H1 (cell line): ENCODE measurements at regions not wholly inside any gene's neighbourhood (a gene's known extent, or its start where the extent isn't known, plus 50 kb on each side); places are given as distances from the start of the nearest gene placed in this dataset.

Experiments
- CTCF ChIA-PET: fragments of 300-600 bp; sonication (Branson Sonifier 250); formaldehyde crosslinking; loops from one replicate; lab custom pipeline; 2021; ENCODE audit not compliant: partially characterized antibody; lab: Charles Lee
- POLR2A ChIA-PET: fragments of 300-600 bp; sonication (Branson Sonifier 250); formaldehyde crosslinking; loops from one replicate; lab custom pipeline; 2021; ENCODE audit warnings: inconsistent platforms; ENCODE audit not compliant: partially characterized antibody; lab: Charles Lee
- DNase-seq, 2 experiments: peaks; one replicate each; pipeline versions ENCODE4 v3.0.0 to v3.0.0-alpha.2; 2010 to 2022; ENCODE audit warnings: low spot score in 2 of 2, low read depth in 1 of 2, mixed read lengths in 1 of 2
- FAIRE-seq: peaks from 2 replicates; lab custom pipeline; 2011; peaks lifted over from hg19 to GRCh38; lab: Jason Lieb, UNC
- H2AFZ ChIP-seq: 2 replicates; pipeline ENCODE4 v1.8.1; 2012; ENCODE audit warnings: low read length, inconsistent platforms
- H2AK5ac ChIP-seq: 2 replicates; pipeline ENCODE4 v1.6.1; 2013; ENCODE audit warnings: low read depth, low read length
- H2BK120ac ChIP-seq: replicated peaks from 2 replicates; pipeline ENCODE3; 2013; ENCODE audit warnings: low read depth, low read length, inconsistent platforms
- H2BK12ac ChIP-seq: 2 replicates; pipeline ENCODE4 v1.6.1; 2013; ENCODE audit warnings: low read depth, low read length
- H2BK15ac ChIP-seq: 2 replicates; pipeline ENCODE4 v1.6.1; 2013; ENCODE audit warnings: low read length
- H2BK20ac ChIP-seq: 2 replicates; pipeline ENCODE4 v1.6.1; 2013; ENCODE audit warnings: low read length
- H2BK5ac ChIP-seq: 2 replicates; pipeline ENCODE4 v1.6.1; 2013; ENCODE audit warnings: low read depth, low read length
- H3K14ac ChIP-seq: 2 replicates; pipeline ENCODE4 v1.6.1; 2013; ENCODE audit warnings: inconsistent platforms; ENCODE audit not compliant: insufficient read length
- H3K18ac ChIP-seq: 2 replicates; pipeline ENCODE4 v1.6.1; 2013; ENCODE audit warnings: low read length; ENCODE audit errors: extremely low read depth
- H3K23ac ChIP-seq: 2 replicates; pipeline ENCODE4 v1.6.1; 2013; ENCODE audit warnings: inconsistent platforms; ENCODE audit not compliant: insufficient read length
- H3K23me2 ChIP-seq: 2 replicates; pipeline ENCODE4 v1.6.1; 2013; ENCODE audit warnings: low read depth, low read length
- H3K27ac ChIP-seq: 2 replicates; pipeline ENCODE4 v1.6.1; 2011; ENCODE audit warnings: low read depth, low read length, inconsistent platforms
- H3K27me3 ChIP-seq, 4 experiments: replicated peaks in 1 of 4; 1 replicate in 1 of 4; 2 replicates in 3 of 4; pipeline versions ENCODE4 v1.6.1 to v1.8.1; 2011 to 2013; ENCODE audit warnings: low read length in 3 of 4, mild to moderate bottlenecking in 3 of 4, inconsistent platforms in 2 of 4, mixed read lengths in 2 of 4, moderate library complexity in 1 of 4; ENCODE audit not compliant: control insufficient read depth in 3 of 4, insufficient read depth in 3 of 4; ENCODE audit errors: extremely low read depth in 1 of 4
- H3K36me3 ChIP-seq, 4 experiments: 2 replicates each; pipeline versions ENCODE4 v1.6.1 to v1.8.1; 2011 to 2013; ENCODE audit warnings: mild to moderate bottlenecking in 4 of 4, low read length in 3 of 4, moderate library complexity in 2 of 4, control low read depth in 1 of 4, inconsistent platforms in 1 of 4; ENCODE audit not compliant: insufficient read depth in 4 of 4, control insufficient read depth in 2 of 4
- H3K4ac ChIP-seq: replicated peaks from 2 replicates; pipeline ENCODE3; 2013; ENCODE audit warnings: low read length, low read depth, mixed read lengths, inconsistent platforms; ENCODE audit not compliant: insufficient read length
- H3K4me1 ChIP-seq, 4 experiments: replicated peaks in 1 of 4; 1 replicate in 1 of 4; 2 replicates in 3 of 4; pipeline versions ENCODE4 v1.6.1 to v1.8.1; 2011 to 2013; ENCODE audit warnings: low read length in 3 of 4, inconsistent platforms in 2 of 4, mixed read lengths in 1 of 4; ENCODE audit not compliant: insufficient read depth in 4 of 4, control insufficient read depth in 3 of 4
- H3K4me2 ChIP-seq, 2 experiments: 2 replicates each; pipeline versions ENCODE4 v1.6.1 to v1.8.1; 2011 to 2013; ENCODE audit warnings: low read depth in 2 of 2, low read length in 2 of 2, control low read depth in 1 of 2, inconsistent platforms in 1 of 2, mild to moderate bottlenecking in 1 of 2; ENCODE audit not compliant: insufficient read depth in 1 of 2
- H3K4me3 ChIP-seq, 4 experiments: fragments of 200-600, 300-600 bp in 1 of 4; sonication (generic), shearing (Covaris generic), sonication (Bioruptor Twin) in 1 of 4; 2 replicates each; pipeline versions ENCODE4 v1.5.1 to v1.8.1; 2011 to 2016; ENCODE audit warnings: low read length in 4 of 4, low read depth in 3 of 4, control low read depth in 2 of 4, inconsistent platforms in 2 of 4, mild to moderate bottlenecking in 2 of 4, mixed read lengths in 1 of 4, moderate library complexity in 1 of 4; ENCODE audit not compliant: insufficient read depth in 2 of 4; ENCODE audit errors: extremely low read depth in 1 of 4
- H3K56ac ChIP-seq: replicated peaks from 2 replicates; pipeline ENCODE3; 2013; ENCODE audit warnings: low read depth, mild to moderate bottlenecking, mixed read lengths, low read length, inconsistent platforms; ENCODE audit not compliant: insufficient read length
- H3K79me1 ChIP-seq: 2 replicates; pipeline ENCODE4 v1.6.1; 2013; ENCODE audit warnings: low read depth, low read length, control low read depth
- H3K79me2 ChIP-seq, 2 experiments: 2 replicates each; pipeline versions ENCODE4 v1.6.1 to v1.8.1; 2012 to 2013; ENCODE audit warnings: low read length in 2 of 2, mild to moderate bottlenecking in 2 of 2, inconsistent platforms in 1 of 2; ENCODE audit not compliant: insufficient read depth in 2 of 2, control insufficient read depth in 1 of 2
- H3K9ac ChIP-seq, 4 experiments: replicated peaks in 1 of 4; 1 replicate in 1 of 4; 2 replicates in 3 of 4; pipeline versions ENCODE4 v1.6.1 to v1.8.1; 2011 to 2013; ENCODE audit warnings: low read depth in 3 of 4, low read length in 3 of 4, control low read depth in 2 of 4, mild to moderate bottlenecking in 2 of 4, moderate library complexity in 2 of 4, inconsistent platforms in 1 of 4; ENCODE audit errors: extremely low read depth in 1 of 4
- H3K9me3 ChIP-seq, 2 experiments: 2 replicates each; pipeline versions ENCODE4 v1.6.1 to v1.8.1; 2012 to 2013; ENCODE audit warnings: mild to moderate bottlenecking in 2 of 2, moderate library complexity in 2 of 2, control low read depth in 1 of 2, inconsistent platforms in 1 of 2, low read depth in 1 of 2, low read length in 1 of 2, mixed read lengths in 1 of 2; ENCODE audit not compliant: insufficient read depth in 2 of 2
- H4K20me1 ChIP-seq, 2 experiments: replicated peaks in 1 of 2; 2 replicates each; pipeline versions ENCODE3 to v1.8.1; 2011 to 2013; ENCODE audit warnings: inconsistent platforms in 2 of 2, low read length in 2 of 2, mild to moderate bottlenecking in 1 of 2; ENCODE audit not compliant: insufficient read depth in 2 of 2, control insufficient read depth in 1 of 2
- H4K5ac ChIP-seq: 2 replicates; pipeline ENCODE4 v1.6.1; 2013; ENCODE audit warnings: low read length, low read depth, mixed read lengths, inconsistent platforms; ENCODE audit not compliant: insufficient read length
- H4K8ac ChIP-seq: 2 replicates; pipeline ENCODE4 v1.8.0; 2013; ENCODE audit warnings: mild to moderate bottlenecking, moderate library complexity, low read length, inconsistent platforms; ENCODE audit not compliant: insufficient read depth; ENCODE audit errors: extremely low read depth
- H4K91ac ChIP-seq: replicated peaks from 2 replicates; pipeline ENCODE3; 2013; ENCODE audit warnings: low read length, mixed read lengths, inconsistent platforms; ENCODE audit not compliant: insufficient read length
- ATF2 ChIP-seq: IDR thresholded peaks from 2 replicates; pipeline ENCODE4 v1.6.1; 2012; ENCODE audit warnings: low read length, inconsistent platforms
- CTCF ChIP-seq, 3 experiments: IDR thresholded peaks; 1 replicate in 2 of 3; 2 replicates in 1 of 3; pipeline versions ENCODE4 v1.5.1 to v1.6.1; 2011; ENCODE audit warnings: low read length in 3 of 3, mild to moderate bottlenecking in 3 of 3, inconsistent platforms in 2 of 3, low read depth in 1 of 3, moderate library complexity in 1 of 3; ENCODE audit not compliant: insufficient read depth in 1 of 3; ENCODE audit errors: control extremely low read depth in 1 of 3
- E2F6 ChIP-seq: IDR thresholded peaks from 2 replicates; pipeline ENCODE4 v1.6.1; 2012; ENCODE audit warnings: inconsistent platforms
- EGR1 ChIP-seq: IDR thresholded peaks from 2 replicates; pipeline ENCODE4 v1.6.1; 2011; ENCODE audit warnings: low read depth, low read length, borderline replicate concordance
- EP300 ChIP-seq, 2 experiments: IDR thresholded peaks; 1 replicate in 1 of 2; 2 replicates in 1 of 2; pipeline ENCODE4 v1.6.1; 2011 to 2012; ENCODE audit warnings: low read depth in 2 of 2, low read length in 2 of 2, mild to moderate bottlenecking in 2 of 2, borderline replicate concordance in 1 of 2, inconsistent platforms in 1 of 2, moderate library complexity in 1 of 2
- EZH2 ChIP-seq: fragments of 200-600 bp; sonication (generic); IDR thresholded peaks from 2 replicates; pipeline ENCODE4 v1.7.1; 2012; ENCODE audit warnings: low read depth, mild to moderate bottlenecking, moderate library complexity, low read length, inconsistent platforms; ENCODE audit not compliant: severe bottlenecking
- RXRA ChIP-seq: IDR thresholded peaks from 2 replicates; pipeline ENCODE4 v1.6.1; 2011; ENCODE audit warnings: low read depth, mild to moderate bottlenecking, low read length, moderate library complexity; ENCODE audit not compliant: insufficient read depth
- SP4 ChIP-seq: IDR thresholded peaks from 2 replicates; pipeline ENCODE4 v1.6.1; 2012; ENCODE audit warnings: low read length, inconsistent platforms
- TEAD4 ChIP-seq: IDR thresholded peaks from 2 replicates; pipeline ENCODE4 v1.6.1; 2012; ENCODE audit warnings: low read depth, low read length, inconsistent platforms, mixed read lengths
- WGBS, 2 experiments: shearing (Covaris generic) in 1 of 2; methylation state at CpG; one replicate each; pipeline versions ENCODE4 v1.1.6 to v1.1.7; 2013 to 2015; ENCODE audit warnings: low lambda C conversion rate in 2 of 2, mixed read lengths in 2 of 2, inconsistent platforms in 1 of 2, low coverage in 1 of 2, missing lambda C conversion rate in 1 of 2; ENCODE audit not compliant: insufficient replicate concordance in 2 of 2, insufficient coverage in 1 of 2, insufficient read length in 1 of 2; ENCODE audit errors: extremely low coverage in 1 of 2, missing lambda C conversion rate in 1 of 2; 5-methylcytosine and 5-hydroxymethylcytosine counted together

- Histone ChIP-seq H3K23ac (no peak overlapping the region), H3K23me2 (no peaks in the 10 kb centered on the region), H4K5ac (no peak overlapping the region), H3K9ac (no peak overlapping the region), H2AK5ac (no peak overlapping the region), H3K4me1 (no peaks in the 10 kb centered on the region; a peak in 2 of 7 replicates), H2AFZ (peak overlapping the region; percentile 90), H3K9me3 (no peaks in the 10 kb centered on the region; a peak in 1 of 4 replicates), H3K27me3 (no peaks in the 10 kb centered on the region), H2BK12ac (no peak overlapping the region), H3K56ac (no peak overlapping the region), H4K20me1 (no peaks in the 10 kb centered on the region), H3K79me1 (no peaks in the 10 kb centered on the region), H2BK20ac (no peak overlapping the region), H3K4me3 (no peak overlapping the region), H3K36me3 (no peaks in the 10 kb centered on the region), H4K8ac (no peak overlapping the region), H2BK120ac (no peak overlapping the region), H4K91ac (no peak overlapping the region), H2BK5ac (no peak overlapping the region), H3K79me2 (no peaks in the 10 kb centered on the region), H3K4me2 (no peak overlapping the region), H3K27ac (no peak overlapping the region), H3K4ac (no peak overlapping the region), H2BK15ac (no peak overlapping the region), H3K14ac (no peak overlapping the region), H3K18ac (no peak overlapping the region)
- ChIA-PET CTCF (interaction anchor here (0.9 to 2.3 kb wide), 9 partner anchors 10 to 985 kb away, joined by 3 to 7 read pairs (median 4); no protein-coding TSS in a partner anchor), POLR2A (no interaction called here)
- DNase-seq (no peak), FAIRE-seq (no peak)
- 82% methylated on average over 2 of the region's 2 CpGs; no CpG with 5 or more reads in 1 of the 2 experiments for WGBS, 2 experiments
- TF ChIP-seq RXRA (no peak), EP300 (IDR thresholded peaks at IDR 0.05; ENCODE audit: borderline replicate concordance in 1 of 2, low read depth in 2 of 2, low read length in 2 of 2) (no peak), CTCF (IDR thresholded peaks at IDR 0.05; ENCODE audit: control extremely low read depth in 1 of 3, insufficient read depth in 1 of 3, low read depth in 1 of 3, low read length in 3 of 3) (no peak), EGR1 (no peak), E2F6 (no peak), SP4 (no peak), TEAD4 (no peak), EZH2 (no peak), ATF2 (no peak)
These were observed 156.1 kb upstream of the TMEM260 start for GRCh38 chr14:56423544-56423943.
